HG02763 (cell line): ENCODE measurements at regions not wholly inside any gene's neighbourhood (a gene's known extent, or its start where the extent isn't known, plus 50 kb on each side); places are given as distances from the start of the nearest gene placed in this dataset.

ENCODE experiments used
- ATAC-seq: cut with Tn5 transposase; IDR thresholded peaks from one replicate; pipeline ENCODE4 v1.9.1; 2021; ENCODE audit warnings: mild to moderate bottlenecking, moderate library complexity; ENCODE audit not compliant: unreplicated experiment

GRCh38 chr2:236940916-236941520, 144.7 kb upstream of the COPS8 start:
- no peak for ATAC-seq

DNA sequence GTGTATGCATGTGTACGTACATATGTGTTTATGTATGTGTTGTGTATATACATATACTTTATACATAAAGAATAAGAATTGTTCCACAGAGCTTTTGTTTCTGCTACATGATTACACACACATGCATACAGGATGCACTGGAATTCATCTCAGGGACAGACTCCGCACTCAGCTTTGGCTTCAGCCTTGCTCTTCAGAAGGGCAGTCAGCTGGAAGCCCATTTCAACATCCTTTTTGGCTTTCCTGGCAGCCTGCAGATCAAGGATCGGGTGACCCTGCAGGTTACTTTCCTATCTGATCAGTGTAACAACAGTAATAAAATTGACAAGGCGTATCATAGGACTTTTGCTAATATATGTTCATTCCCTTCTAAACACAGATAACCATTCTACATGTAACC, 144.1 kb upstream of the COPS8 start:
- no peak for ATAC-seq

DNA sequence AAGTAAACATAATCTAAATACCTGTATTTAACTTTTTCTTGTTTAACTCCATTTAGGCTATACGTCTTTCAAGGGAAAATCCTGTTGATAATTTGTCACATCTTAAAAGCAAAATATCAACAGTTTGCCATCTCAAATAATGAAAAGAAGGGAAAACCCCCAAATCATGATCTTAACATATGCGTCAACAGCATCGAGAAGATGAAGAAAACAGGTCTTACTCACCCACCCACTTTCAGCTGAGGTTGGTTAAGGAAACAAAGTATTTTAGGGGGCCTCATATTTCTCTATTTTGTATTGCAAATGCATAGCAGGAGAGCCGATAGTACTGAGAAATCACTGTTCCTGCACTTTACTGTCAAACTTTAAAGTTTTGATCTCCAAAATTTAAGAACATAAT, 143.1 kb upstream of the COPS8 start:
- no peak for ATAC-seq

- ATAC-seq = no peak
Observed at GRCh38 chr2:236943068-236943467, 142.6 kb upstream of the COPS8 start.

- no peak for ATAC-seq
Observed at GRCh38 chr2:236943841-236944513, 141.7 kb upstream of the COPS8 start.

DNA sequence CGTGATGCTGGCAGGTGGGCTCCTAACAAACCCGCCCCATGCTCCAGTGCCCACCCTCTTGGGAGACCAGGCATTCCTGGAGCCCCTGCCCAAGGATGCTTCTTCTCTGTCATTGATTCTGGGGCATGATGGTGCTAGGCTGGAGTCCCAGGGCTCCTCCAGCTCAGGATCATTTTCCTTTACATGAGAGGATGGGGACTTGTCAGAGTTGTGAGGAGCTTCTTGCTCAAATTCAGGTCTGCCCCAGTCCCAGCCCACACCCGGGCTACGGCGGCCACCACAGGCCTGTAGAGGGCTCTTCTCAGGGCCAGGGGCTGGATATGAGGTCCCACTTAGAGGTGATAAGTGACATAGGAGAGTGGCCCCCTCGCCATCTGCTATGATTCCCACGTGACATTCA, 141.1 kb upstream of the COPS8 start:
- ATAC-seq = no peak

- ATAC-seq = no peak
Observed at GRCh38 chr2:236945431-236946016, 140.2 kb upstream of the COPS8 start.

DNA sequence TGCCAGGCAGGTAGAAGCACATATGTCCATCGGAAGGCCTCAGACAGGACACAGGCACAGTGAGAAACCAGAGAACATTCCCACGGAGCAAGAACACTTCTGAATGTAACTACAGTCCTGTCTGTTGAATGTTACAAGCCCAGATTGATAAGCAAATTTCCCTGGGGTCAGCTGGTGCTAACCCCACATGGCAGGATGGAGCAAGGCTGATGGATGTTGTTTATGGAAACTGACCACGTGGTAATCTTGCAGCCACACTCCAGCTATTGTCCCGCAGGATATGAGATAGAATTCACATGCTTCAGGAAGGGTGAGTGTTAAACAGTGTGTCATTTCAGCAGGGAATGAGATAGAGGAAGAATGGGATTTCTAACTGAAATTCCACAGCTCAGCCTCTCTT, 138.8 kb upstream of the COPS8 start:
- ATAC-seq = no peak

DNA sequence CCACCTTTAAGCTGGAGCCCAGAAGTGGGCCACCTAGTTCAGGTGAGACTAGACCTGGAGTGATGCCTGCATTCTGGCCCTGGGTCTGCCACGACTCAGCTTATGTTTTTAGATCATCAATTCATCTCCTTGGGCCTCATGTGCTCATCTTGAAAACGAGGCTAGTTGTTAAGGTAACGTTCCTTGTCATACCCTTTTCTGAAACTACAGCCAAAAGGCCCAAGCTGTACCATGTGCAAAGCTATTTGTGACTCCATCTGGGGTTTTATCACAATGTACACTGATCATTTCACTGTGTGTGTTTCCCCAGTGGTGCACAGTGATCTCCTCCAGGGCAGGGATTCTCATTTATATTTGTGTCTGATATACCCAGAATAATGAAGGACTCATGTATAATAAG, 138.4 kb upstream of the COPS8 start:
- ATAC-seq = no peak

DNA sequence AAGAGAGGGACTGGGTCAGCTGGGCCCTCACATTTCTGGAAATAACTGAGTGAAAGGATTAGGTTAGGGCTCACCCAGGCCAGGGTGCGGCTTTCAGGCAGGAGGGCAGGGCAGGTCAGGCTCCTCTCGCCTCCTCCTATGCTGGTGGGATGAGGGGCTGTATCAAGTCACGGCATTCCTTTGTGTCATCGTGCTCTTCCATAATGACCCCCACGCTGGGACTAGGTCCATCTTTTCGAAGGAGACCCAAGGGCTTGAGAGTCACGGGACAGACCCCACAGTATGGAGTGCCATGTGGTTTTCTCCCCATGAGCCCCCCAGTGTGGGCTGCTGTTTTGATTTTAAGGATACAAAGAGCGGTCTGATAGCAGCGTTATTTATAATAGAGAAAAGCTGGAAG, 137.8 kb upstream of the COPS8 start:
- ATAC-seq = no peak

- ATAC-seq = no peak
Observed at GRCh38 chr2:236949089-236949905, 136.4 kb upstream of the COPS8 start.

DNA sequence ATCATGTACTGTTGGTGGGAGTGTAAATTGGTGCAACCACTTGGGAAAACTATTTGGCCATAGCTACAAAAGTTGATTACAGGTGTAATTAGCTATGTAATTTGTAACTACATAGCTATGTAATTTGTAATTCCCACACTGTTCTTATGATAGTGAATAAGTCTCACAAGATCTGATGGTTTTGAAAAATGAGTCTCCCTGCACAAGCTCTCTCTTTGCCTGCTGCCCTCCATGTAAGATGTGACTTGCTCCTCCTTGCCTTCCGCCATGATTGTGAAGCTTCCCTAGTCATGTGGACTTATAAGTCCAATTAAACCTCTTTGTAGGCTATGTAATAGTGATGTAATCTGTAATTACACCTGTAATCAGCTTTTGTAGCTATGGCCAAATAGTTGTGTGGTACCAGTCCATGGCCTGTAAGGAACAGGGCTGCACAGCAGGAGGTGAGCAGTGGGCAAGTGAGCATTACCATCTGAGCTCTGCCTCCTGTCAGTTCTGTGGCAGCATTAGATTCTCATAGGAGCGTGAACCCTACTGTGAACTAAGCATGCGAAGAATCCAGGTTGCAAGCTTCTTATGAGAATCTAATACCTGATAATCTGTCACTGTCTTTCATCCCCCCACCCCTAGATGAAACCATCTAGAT, 133.7 kb upstream of the COPS8 start:
- ATAC-seq = no peak

DNA sequence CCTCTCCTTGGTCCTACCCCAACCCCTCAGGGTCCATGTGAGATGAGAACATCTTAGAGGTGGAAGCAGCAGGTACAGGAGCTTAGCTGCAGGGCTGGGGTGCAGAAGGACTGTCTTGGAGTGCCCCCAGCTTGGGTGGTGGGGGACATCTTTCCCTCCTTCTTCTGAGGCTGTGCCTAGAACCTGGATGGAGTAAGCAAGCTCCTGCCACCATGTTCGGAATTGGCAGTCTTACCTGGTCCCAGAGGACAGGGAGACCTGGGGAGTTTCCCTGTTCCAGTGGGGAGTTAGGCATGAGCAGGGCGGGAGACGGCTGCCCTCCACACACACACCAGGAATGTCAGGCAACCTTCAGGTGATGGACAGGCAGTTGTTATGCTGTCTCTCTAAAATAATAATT, 131.0 kb upstream of the COPS8 start:
- ATAC-seq = no peak

DNA sequence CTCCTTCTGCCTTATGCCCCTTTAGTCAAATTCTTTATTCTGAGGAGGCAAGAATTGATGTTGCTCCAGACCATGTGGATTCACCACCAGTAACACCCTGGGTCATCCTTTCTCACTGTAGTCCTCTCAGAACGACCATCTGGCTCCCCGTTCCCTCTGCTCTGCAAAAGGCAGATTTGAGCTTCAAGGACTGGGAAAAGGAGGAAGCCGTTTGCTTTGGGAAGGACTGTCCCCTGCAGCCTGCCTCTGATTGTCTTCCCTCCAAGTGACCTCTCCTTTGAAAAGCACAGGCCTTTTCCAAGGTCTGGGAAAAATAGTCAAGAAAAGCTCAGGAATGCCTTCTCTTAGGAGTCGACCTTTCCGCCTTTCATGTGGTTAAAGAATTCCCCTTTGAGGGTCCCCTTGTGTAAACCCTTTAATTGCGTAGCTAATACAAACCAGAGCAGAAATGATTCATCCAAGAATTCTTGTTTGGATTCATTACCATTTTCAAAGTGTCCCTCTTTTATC, 130.1 kb upstream of the COPS8 start:
- ATAC-seq = no peak

DNA sequence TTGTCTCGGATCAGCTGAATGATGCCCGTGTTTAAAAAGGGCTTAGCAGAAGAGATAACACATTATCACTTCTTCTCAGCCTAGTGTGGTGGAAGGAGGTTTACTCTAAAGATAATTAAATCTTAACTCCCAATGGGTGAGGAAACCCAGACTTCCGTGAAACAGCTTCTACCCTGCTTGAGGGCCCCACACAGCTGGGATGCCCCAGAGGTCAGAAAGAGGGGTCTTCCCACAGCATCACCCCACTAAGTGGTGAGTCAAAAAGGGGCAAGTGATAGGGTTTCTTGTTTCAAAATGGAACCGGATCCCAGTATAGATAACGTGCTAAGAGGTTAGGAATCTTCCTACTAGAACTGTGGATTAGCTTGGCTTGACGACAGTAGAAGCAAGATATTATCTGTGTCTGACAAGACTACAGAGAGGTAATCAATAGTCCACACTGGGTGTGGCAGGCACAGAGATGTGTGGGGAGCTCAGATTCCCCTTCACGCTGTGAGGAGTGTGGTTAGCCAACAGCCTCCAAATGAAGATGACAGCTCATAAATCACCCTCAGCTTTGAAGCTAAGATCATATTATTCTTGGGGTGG, 129.6 kb upstream of the COPS8 start:
- no peak for ATAC-seq

DNA sequence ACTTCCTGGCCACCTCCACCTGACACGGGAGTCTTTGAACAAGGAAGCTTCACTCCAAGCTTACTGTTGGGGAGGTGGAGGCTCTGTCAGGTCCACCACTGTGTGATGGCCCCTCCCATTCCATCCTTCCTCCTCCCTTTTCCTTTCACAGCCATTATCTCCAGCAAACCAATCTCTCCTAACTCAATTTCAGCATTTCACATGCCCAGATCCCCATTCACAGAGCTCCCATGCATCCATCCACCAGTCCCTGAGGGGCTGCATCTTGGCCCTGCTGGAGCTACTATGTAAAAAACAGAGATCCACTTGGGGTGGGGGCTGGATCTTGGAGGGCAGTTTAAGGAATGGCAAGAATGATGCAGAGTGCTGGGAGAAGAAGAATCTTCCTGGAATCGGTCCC, 129.0 kb upstream of the COPS8 start:
- ATAC-seq = no peak

- no peak for ATAC-seq
Observed at GRCh38 chr2:236959036-236959435, 126.7 kb upstream of the COPS8 start.

DNA sequence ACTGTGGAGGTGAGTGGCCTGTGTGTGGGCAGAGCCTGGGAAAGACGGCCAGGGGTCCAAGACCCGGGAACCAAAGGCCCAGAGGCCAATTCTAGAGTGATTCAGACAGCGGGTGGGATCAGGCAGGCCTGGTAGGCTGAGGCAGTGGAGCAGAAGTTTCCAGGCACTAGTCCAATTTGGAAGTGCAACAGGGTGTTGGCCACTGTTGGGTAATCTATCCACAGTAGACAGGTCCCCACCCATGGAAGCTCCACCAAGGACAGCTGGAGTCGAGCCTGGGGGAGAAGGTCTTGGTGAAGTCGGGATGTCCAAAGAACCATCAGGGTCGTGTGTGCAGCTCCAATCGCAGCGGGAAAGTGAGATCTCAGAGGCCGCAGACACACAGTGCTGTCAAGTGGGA, 125.8 kb upstream of the COPS8 start:
- no peak for ATAC-seq

DNA sequence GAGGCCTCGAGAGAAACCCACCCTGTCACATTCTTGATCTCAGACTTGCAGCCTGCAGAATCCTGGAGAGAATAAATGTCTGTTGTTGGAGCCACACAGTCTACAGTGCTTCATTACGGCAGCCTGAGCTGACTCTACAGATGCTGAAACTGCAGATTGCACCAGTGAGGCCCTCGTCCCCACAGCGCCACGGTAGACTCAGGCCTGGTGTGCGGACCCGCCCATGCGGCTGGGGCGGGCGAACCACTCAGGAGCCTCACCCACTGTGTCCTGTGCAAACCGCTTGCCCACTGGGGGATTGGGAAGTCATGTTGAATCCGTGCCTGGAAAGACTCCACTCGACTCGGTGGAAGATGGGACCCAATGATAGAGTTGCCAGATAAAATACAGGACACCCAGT, 125.2 kb upstream of the COPS8 start:
- ATAC-seq = no peak

GRCh38 chr2:236962816-236963215, 122.9 kb upstream of the COPS8 start:
- ATAC-seq = no peak
